Renal cortex interstitium (tissue), 11 donors: ENCODE measurements at regions not wholly inside any gene's neighbourhood (a gene's known extent, or its start where the extent isn't known, plus 50 kb on each side); places are given as distances from the start of the nearest gene placed in this dataset.
"Not testable (repeated sequence)": the region's sequence is repeated elsewhere in the genome, so short reads cannot be mapped to it uniquely, and the experiment has no call there.

Source experiments
- DNase-seq, 11 donors: peaks; one replicate each; pipeline ENCODE4 v3.0.0-alpha.2; 2013; ENCODE audit warnings: low read depth in 9 of 11, low spot score in 4 of 11; ENCODE audit errors: extremely low read depth in 1 of 11

DNA sequence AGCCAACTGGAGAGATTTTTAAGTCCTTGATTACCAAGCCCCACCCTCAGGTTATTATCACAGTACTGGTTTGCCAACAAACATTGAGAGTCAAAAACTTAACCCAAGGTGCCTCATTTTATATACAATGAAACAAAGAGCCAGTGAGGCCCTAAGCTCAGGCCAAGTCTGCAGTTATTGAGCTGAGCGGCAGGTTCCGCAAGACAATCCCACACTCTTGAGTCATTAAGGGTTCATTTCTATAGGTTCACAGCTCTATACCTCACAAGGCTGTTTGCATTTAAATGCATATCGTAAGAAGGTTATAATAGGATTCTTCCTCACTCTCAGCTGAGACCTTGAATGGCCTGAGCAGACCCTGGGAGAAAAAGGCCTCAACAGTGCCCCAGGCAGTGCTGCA is 268.4 kb upstream of the RGPD4 start:
- DNase-seq = no peak

DNA sequence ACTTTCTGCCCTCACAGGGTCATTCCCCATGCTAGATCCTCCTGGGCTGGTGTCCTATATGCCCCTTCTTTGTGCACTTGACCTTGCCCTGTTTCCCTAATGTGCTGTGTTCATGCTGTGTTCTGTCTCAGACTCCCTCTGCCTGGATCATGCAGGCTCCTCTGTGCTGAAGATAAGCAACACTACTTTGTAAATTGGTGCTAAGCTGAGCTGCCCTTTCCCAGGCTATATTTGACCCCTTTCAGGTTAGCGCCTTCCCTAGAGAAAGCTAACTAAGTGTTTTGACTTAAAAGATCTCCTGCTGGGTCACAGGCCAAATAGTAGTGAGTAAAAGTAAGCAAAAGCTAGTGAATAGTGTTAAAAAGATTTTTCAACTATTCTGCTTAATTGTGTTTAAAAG is 257.2 kb upstream of the RGPD4 start:
- no peak for DNase-seq

DNA sequence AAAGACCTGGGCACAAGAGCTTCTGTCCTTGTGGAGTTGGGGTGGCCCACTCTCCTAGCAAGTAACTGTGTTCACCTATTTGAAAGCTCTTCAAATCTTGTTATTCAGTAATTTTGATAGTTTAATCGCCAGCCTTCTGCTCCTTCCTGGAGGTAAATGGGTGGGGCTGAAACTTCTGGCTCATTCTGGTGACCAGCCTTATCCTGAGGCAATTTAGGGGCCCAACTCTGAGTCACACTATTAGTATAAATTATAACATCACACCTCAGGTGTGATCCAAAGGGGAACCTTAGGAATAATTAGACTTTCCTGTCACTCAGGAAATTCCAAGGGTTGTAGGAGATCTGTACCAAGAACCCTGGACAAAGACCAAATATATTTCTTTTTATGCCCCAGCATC is 255.8 kb upstream of the RGPD4 start:
- DNase-seq = no peak

DNA sequence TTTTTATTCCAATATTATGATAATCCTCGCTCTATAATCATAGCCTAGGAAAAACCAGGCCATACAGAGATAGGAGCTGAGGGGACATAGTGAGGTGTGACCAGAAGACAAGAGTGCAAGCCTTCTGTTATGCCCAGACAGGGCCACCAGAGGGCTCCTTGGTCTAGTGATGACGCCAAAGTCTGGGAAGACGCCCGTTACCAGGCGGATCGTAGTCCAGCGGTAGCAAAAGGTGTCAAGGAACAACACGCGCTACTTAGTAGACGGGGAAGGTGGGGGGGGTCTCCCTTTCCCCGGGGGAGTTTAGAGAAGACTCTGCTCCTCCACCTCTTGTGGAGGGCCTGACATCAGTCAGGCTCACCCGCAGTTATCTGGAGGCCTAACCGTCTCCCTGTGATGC is 253.8 kb upstream of the RGPD4 start:
- DNase-seq = not testable (repeated sequence)

DNA sequence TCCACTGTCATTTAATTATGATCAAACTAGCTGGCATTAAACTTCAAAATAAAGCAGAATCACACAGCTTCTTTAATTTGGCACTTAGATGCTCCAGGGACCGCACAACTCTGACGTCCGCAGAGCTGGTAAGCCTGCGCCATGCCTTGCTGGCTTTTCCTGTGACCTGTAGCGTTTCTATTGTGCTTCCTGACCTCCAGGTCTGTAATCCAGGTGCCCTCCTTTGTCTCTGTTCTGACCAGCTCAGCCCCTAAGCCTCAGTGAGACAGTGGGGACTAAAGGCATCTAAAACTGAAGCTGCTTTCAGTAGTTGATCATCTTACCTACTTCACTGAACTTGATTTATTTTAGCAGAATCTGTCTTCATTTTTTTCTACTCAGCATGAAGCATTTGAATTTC is 249.7 kb upstream of the RGPD4 start:
- DNase-seq = no peak

DNA sequence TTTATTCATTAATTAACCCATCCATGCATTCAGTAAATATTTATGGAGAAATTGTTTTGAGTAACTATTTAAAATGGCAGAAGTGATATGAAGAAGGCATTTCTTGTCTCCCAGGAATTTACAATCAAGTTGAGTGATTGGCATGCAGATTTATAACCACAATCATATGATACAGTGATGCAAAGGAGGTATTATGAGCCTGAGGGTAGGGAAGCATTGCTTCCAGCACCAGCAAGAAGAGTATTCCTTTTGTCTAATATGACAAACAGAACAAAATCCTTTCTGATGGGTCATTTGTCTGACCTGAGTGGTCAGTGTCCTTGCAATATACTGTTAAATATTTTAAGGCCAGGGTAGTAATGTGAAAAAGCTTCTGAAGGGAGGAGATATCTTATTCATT is 244.2 kb upstream of the RGPD4 start:
- DNase-seq = no peak

DNA sequence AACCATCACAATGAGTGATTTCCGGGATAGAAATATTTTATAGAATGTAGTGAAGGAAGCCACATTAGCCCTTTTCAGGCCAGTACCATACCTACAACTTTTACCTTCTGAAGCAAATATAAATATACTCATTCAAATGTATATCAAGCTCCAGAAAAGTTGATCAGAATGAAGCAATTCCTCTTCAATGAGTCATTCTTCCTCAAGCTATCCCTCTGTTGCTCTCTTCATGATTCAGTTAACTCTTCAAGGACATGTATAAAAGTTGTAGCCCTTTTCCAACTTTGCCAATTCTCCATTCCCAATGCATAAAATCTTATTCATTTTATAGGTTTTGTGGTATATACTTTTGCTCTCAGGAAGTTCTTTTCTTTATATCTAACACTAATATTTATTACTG is 242.1 kb upstream of the RGPD4 start:
- DNase-seq = no peak

DNA sequence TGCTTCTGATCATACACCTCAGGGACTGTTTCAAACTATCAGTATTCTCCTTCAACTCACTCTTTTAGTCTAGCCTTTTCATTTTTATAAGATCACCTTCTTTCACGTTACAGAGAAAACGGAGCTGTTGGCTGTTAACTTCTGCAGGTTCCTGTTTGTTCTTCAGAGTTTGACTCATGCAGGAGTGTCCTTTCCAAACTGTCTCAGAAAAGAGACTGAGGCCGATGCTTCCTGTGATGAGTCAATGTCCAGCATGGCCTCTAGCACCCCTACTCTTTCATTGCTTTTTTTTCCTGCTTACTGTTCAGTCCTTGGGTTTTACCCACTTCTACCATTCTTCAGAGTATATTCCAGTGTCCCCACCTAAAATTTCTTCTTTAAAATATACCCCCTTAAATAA is 240.8 kb upstream of the RGPD4 start:
- DNase-seq = no peak

DNA sequence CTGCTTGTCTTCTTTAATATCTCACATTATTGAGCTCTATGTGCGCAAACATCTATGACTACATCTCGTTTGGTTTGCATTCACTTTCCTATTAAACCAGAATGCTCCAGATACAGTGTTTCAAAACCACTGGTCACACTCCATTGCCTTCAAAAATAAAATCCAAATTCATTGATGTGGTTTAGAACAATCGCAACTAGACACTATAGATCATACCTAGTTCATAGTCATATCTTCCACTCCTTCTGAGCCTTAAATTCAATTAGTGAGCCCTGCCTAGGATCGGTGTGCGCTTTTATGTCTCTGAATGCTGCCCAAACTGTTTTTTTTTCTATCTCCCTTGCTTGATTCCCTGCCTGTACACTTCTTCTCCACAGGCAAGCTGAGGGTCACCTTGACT is 238.5 kb upstream of the RGPD4 start:
- no peak for DNase-seq

DNA sequence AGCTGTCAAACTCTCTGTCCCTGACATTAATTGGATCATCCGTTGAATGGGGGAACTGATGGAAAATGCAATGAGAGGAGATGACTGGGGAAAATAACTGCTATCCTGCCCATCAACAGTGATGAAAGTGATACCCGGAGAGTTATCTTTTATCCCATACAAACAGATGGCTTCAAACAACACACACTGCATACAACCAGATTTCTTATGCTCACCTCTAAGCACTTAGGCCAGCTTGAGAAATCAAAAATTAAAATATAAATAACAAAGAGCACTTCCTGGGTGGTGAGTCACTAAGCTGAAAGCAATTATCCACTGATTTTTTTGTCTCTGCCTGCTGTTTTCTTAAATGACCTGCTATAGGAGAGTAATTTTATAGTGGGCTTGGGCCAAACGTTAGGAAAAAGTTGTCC is 237.6 kb upstream of the RGPD4 start:
- no peak for DNase-seq

DNA sequence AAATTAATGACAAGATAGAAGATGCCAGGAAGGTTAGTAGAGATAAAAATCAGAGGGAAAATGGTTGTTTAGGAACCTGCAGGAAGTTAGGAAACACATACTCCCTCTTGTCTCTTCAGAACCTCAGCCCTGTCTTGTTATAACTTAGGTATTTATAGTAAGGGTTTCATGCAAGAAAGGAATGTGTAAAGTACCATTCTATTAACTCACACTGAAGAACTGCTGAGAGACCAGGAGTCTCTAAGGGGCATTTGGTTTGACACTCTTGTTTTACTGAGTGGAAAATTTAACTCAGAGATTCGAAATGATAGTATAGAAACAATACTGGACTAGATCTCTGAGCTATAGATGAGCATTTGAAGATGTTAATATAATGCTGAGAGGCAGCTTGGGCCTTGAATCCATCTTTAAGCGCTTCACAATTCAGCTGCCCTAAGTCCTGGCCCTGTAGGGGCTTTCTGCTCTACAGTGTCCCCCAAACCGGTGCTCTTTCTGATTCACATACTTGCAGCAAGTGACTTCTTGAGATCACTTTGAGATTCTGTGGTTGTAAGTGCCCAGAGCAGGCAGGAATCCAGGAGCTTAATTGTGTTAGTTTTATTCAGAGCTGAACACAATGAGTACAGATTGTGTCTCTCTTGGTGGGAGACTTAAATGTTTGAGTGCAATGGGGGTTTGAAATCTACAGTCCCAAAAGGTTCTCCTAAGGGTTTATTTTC is 235.0 kb upstream of the RGPD4 start:
- DNase-seq = no peak

DNA sequence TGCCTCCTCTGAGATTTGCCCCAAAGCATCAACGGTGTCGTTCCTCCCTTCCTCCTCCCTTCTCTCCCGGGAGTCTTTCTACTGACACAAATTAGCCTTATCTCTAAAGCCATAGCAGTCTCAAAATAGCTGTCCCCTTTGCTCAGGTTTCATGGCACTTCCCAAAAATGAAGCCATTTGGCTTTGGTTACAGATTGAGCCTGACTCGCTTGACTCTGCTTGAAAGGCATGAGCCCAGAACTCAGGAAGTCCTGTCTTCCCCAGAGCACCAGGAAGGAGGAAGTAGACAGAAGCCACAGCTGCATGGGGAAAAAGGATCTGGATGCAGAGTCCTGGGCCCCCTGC is 234.4 kb upstream of the RGPD4 start:
- no peak for DNase-seq

DNA sequence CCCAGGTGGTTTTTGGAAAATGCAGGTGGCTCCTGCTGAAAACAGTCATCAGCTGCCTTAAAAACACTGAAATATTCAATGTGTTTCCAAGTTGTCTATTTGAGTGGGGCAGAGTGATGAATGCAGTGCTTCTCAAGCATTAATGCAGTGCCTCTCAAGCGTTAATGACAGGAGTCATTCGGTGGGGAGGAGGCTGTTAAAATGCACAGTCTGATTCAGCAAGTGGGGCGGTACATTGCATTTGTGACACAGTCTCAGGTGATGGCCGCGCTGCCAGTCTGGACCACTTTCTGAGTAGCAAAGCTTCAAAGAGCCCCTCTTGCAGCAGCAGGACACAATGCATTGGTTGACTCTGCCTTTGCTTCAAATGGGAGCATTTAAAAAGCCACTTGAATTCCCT is 231.4 kb upstream of the RGPD4 start:
- DNase-seq = no peak

DNA sequence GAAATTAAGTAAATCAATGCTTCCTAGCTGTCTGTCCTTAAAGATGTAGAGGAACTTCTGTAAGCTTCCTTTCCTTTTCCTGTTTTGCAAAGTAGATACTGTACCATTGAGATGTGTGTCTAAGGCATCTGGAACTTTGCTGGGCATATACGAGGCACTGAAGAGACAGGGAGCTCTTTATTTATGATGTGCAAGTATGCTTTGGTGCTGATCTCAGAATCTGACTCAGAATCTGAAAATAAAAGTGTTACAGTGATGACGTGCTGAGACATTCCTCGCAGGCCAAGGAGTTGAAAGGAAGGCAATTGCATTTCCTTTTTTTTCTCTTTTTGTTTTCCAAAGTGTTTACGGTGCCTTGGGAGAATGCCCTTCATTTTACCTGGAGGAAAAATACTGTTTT is 230.9 kb upstream of the RGPD4 start:
- DNase-seq = no peak

DNA sequence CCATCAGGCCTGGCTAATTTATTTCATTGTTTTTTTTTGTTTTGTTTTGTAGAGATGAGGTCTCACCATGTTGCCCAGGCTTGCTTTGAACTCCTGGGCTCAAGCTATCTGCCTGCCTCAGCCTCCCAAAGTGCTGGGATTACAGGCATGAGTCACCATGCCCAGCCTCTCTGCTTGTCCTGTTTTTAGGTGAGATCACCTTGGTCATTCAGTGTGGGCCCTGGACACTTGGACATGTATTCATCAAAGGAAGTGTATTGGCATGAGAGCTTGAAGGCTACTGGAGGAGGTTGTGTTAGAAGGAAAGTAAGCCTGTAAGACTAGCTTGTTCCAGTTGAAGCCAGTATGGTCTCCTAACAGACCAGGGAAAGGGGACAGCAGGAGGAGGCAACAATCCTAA is 229.2 kb upstream of the RGPD4 start:
- DNase-seq = no peak

DNA sequence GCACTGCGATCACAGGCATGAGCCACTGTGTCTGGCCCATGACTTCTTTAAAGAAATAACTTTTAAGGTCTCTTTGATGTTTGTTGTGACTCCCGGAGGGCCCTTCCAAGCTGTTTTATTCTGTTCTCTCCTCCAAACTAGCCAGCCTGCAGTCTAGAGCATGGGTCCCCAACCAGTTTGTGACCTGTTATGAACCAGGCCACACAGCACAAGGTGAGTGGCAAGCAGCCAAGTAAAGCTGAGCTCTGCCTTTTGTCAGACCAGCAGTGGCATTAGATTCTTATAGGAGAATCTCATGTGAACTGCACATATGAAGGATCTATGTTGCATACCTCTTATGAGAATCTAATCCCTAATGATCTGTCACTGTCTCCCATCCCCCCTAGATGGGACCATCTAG is 223.9 kb upstream of the RGPD4 start:
- DNase-seq = no peak

DNA sequence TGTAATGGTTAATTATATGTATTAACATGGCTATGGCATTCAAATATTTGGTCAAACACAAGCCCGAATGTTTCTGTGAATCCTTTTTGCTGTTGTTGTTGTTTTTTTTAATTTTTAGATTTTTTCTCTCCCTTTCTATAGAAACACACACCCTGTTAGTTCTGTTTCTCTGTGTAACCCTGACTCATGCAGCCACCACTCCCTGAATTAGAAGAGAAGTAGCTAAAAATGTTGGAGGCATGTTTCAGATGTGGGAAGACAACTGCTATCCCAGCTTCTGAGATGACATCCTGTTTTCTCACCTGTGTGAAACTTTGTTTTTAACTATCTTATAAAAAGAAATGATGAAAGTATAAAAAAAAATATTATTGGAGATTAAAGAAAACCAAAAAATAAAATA is 219.6 kb upstream of the RGPD4 start:
- no peak for DNase-seq

DNA sequence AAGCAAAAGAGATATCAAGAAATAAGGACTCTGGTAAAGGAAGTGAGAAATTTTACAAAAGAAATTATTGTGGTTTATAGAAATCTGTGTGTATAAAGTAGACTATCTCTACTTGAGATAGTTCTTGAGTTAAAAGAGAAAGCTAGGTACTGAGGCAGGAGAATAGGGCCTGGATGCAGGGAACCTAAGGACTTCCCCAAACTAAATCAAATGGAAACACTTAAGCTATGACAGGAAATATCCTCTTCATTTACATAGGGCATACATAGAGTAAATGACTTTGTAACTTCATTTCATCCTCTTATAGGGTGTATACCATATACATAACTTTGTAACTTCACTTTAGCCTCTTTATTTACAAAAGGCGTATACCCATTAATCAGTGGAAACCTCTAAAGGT is 219.2 kb upstream of the RGPD4 start:
- DNase-seq = no peak

DNA sequence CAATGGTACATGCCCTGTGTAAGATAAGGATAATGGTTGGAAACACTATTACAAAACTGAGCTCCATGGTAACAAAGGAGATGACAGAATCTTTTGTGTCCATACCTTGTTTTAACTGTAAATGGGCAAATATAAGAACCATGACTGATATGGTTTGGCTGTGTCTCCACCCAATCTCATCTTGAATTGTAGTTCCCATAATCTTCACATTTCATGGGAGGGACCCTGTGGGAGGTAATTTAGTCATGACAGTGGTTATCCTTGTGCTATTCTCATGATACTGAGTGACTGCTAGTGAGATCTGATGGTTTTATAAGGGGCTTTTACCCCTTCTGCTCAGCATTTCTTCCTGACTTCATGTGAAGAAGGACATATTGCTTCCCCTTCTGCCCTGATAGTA is 211.7 kb upstream of the RGPD4 start:
- DNase-seq = no peak

DNA sequence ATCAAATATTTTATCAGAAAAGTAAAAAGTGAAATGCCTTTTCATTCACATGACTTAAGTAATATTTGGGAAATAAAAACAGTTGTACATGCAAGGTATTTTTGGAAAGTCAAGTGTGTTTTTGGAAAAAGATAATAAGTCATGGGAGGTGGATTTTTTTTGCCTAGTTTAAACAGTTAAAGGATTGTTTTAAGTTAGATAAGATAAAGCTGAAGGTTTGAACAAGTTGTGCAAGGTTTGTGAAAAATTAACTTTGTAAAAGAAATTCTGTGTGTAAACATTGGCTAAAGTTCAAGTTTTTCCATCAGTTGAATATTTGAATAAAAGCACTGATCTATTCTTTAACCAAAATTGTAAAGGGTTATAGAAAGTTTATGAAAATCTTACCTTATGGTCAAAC is 207.9 kb upstream of the RGPD4 start:
- no peak for DNase-seq

DNA sequence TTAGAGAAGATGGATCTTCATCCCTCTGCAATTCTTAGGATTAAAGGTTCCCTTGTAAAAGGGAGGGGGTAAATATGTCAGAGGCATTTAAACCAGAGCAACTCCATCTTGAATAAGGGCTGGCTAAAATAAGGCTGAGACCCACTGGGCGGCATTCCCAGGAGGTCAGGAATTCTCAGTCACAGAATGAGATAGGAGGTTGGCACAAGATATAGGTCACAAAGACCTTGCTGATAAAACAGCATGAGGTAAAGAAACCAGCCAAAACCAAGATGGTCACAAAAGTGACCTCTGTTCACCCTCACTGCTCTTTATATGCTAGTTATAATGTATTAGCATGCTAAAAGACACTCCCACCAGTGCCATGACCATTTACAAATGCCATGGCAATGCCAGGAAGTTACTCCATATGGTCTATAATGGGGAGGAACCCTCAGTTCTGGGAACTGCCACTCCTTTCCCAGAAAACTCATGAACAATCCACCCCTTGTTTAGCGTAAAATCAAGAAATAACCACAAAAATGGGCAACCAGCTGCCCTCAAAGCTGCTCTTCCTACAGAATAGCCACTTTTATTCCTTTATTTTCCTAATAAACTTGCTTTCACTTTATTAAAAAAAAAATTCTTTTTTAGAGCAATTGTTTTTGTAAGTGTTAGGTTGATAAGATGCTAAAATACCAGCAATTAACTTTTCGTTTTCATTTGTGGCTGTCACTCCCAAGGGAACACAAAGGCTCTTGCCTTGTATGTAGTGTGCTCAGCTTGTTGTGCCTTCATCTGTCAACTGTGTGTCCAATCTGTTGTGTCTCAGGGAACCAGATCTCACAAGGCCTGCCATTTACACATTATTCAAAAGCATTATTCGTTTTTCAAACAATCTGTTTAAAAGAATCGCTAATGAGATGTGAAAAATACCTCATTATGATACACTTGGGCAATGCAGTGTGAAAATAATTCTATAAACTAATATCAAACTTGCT is 205.2 kb upstream of the RGPD4 start:
- DNase-seq = no peak
